ENCODE measurements at regions not wholly inside any gene's neighbourhood (a gene's known extent, or its start where the extent isn't known, plus 50 kb on each side); places are given as distances from the start of the nearest gene placed in this dataset.
"Not testable (repeated sequence)": the region's sequence is repeated elsewhere in the genome, so short reads cannot be mapped to it uniquely, and the experiment has no call there.

DNA sequence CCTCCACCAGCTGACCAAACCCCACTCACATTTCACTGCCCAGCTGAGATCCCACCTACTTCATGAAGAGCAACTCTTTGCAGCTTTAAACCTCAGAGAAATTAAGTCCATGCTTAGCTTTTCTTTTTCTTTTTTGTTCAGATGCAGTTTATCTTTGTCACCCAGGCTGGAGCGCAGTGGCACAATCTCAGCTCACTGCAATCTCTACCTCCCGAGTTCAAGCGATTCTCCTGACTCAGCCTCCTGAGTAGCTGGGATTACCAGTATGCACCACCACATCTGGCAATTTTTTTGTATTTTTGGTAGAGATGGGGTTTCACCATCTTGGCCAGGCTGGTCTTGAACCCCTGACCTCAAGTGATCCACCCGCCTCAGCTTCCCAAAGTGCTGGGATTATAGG, 70.1 kb upstream of the ZSCAN2 start:
- TF ChIP-seq CTCF (IDR thresholded peaks at IDR 0.05 in 4 of 5, conservative IDR thresholded peaks at IDR 0.05 in 1 of 5); POLR2A (IDR thresholded peaks at IDR 0.05): not testable (repeated sequence)
